ENCODE measurements at regions not wholly inside any gene's neighbourhood (a gene's known extent, or its start where the extent isn't known, plus 50 kb on each side); places are given as distances from the start of the nearest gene placed in this dataset.

- TF ChIP-seq POLR2A (IDR thresholded peaks at IDR 0.05; ENCODE audit: low read depth, low read length) = no peak
- no peak for TF ChIP-seq CTCF (conservative IDR thresholded peaks at IDR 0.05; ENCODE audit: low read depth, low read length)
- TF ChIP-seq FOS (IDR thresholded peaks at IDR 0.05; ENCODE audit: low read depth, low read length) = no peak
- TF ChIP-seq SMC3 (IDR thresholded peaks at IDR 0.05; ENCODE audit: low read depth, low read length) = no peak
- TF ChIP-seq RAD21 (IDR thresholded peaks at IDR 0.05; ENCODE audit: low read length) = no peak
- TF ChIP-seq, protein P1, sequence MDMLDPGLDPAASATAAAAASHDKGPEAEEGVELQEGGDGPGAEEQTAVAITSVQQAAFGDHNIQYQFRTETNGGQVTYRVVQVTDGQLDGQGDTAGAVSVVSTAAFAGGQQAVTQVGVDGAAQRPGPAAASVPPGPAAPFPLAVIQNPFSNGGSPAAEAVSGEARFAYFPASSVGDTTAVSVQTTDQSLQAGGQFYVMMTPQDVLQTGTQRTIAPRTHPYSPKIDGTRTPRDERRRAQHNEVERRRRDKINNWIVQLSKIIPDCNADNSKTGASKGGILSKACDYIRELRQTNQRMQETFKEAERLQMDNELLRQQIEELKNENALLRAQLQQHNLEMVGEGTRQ (IDR thresholded peaks at IDR 0.05; ENCODE audit: low read depth, low read length) = no peak
- no peak for TF ChIP-seq NFE2L2 (IDR thresholded peaks at IDR 0.05; ENCODE audit: low read depth, low read length)
- TF ChIP-seq CEBPB (IDR thresholded peaks at IDR 0.05; ENCODE audit: low read depth, low read length) = no peak
These were observed 159.2 kb upstream of the ITGB1 start for GRCh38 chr10:33117230-33117629.
